Osteoblast (primary cell): ENCODE measurements at regions not wholly inside any gene's neighbourhood (a gene's known extent, or its start where the extent isn't known, plus 50 kb on each side); places are given as distances from the start of the nearest gene placed in this dataset.

ENCODE experiments used
- DNase-seq: peaks from one replicate; pipeline ENCODE4 v3.0.0; 2011; ENCODE audit warnings: low spot score, mixed read lengths; ENCODE audit not compliant: insufficient read length; ENCODE audit errors: missing footprints
- H2AFZ ChIP-seq: 2 replicates; pipeline ENCODE4 v1.6.0; 2011; ENCODE audit warnings: mild to moderate bottlenecking, low read length
- H3K27ac ChIP-seq: 2 replicates; pipeline ENCODE4 v1.5.1; 2011; ENCODE audit warnings: mild to moderate bottlenecking, low read depth, low read length, moderate library complexity
- H3K27me3 ChIP-seq: 2 replicates; pipeline ENCODE4 v1.6.0; 2012; ENCODE audit warnings: mild to moderate bottlenecking, control low read depth, inconsistent platforms, low read length, moderate library complexity; ENCODE audit not compliant: insufficient read depth
- H3K36me3 ChIP-seq: 2 replicates; pipeline ENCODE4 v1.5.1; 2011; ENCODE audit warnings: mild to moderate bottlenecking, low read length, control low read depth, moderate library complexity; ENCODE audit not compliant: insufficient read depth
- H3K4me1 ChIP-seq: 2 replicates; pipeline ENCODE4 v1.5.1; 2011; ENCODE audit warnings: mild to moderate bottlenecking, low read length, control low read depth, moderate library complexity; ENCODE audit not compliant: insufficient read depth
- H3K4me2 ChIP-seq: 2 replicates; pipeline ENCODE4 v1.6.0; 2011; ENCODE audit warnings: mild to moderate bottlenecking, low read length; ENCODE audit not compliant: insufficient read depth
- H3K4me3 ChIP-seq: fragments of 200-600 bp; sonication (generic); 3 replicates; pipeline ENCODE4 v1.5.1; 2012; ENCODE audit warnings: mild to moderate bottlenecking, low read length, inconsistent platforms; ENCODE audit not compliant: insufficient read depth
- H3K79me2 ChIP-seq: 2 replicates; pipeline ENCODE4 v1.6.0; 2012; ENCODE audit warnings: mild to moderate bottlenecking, low read length, control low read depth, inconsistent platforms; ENCODE audit not compliant: insufficient read depth
- H3K9me3 ChIP-seq: 2 replicates; pipeline ENCODE4 v1.5.1; 2011; ENCODE audit warnings: low read depth, low read length, control low read depth
- H4K20me1 ChIP-seq: 2 replicates; pipeline ENCODE4 v1.6.0; 2012; ENCODE audit warnings: mild to moderate bottlenecking, low read length, control low read depth; ENCODE audit not compliant: insufficient read depth
- TF ChIP-seq, protein P1 (sequence below): IDR thresholded peaks from 2 replicates; pipeline ENCODE4 v1.5.1; 2011; ENCODE audit warnings: mild to moderate bottlenecking, low read depth, low read length, moderate library complexity; ENCODE audit errors: extremely low read depth

- Histone ChIP-seq H3K27me3 (peaks cover 27% of the 10 kb centered on the region), H2AFZ (no peak overlapping the region), H3K9me3 (no peaks in the 10 kb centered on the region), H3K79me2 (no peaks in the 10 kb centered on the region), H3K4me2 (no peak overlapping the region), H4K20me1 (no peaks in the 10 kb centered on the region), H3K27ac (no peak overlapping the region), H3K4me1 (no peaks in the 10 kb centered on the region), H3K36me3 (no peaks in the 10 kb centered on the region), H3K4me3 (no peak overlapping the region)
- TF ChIP-seq, protein P1, sequence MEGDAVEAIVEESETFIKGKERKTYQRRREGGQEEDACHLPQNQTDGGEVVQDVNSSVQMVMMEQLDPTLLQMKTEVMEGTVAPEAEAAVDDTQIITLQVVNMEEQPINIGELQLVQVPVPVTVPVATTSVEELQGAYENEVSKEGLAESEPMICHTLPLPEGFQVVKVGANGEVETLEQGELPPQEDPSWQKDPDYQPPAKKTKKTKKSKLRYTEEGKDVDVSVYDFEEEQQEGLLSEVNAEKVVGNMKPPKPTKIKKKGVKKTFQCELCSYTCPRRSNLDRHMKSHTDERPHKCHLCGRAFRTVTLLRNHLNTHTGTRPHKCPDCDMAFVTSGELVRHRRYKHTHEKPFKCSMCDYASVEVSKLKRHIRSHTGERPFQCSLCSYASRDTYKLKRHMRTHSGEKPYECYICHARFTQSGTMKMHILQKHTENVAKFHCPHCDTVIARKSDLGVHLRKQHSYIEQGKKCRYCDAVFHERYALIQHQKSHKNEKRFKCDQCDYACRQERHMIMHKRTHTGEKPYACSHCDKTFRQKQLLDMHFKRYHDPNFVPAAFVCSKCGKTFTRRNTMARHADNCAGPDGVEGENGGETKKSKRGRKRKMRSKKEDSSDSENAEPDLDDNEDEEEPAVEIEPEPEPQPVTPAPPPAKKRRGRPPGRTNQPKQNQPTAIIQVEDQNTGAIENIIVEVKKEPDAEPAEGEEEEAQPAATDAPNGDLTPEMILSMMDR = no peak
- DNase-seq = no peak
Observed at GRCh38 chr6:1515781-1516180, 93.9 kb upstream of the FOXC1 start.

DNA sequence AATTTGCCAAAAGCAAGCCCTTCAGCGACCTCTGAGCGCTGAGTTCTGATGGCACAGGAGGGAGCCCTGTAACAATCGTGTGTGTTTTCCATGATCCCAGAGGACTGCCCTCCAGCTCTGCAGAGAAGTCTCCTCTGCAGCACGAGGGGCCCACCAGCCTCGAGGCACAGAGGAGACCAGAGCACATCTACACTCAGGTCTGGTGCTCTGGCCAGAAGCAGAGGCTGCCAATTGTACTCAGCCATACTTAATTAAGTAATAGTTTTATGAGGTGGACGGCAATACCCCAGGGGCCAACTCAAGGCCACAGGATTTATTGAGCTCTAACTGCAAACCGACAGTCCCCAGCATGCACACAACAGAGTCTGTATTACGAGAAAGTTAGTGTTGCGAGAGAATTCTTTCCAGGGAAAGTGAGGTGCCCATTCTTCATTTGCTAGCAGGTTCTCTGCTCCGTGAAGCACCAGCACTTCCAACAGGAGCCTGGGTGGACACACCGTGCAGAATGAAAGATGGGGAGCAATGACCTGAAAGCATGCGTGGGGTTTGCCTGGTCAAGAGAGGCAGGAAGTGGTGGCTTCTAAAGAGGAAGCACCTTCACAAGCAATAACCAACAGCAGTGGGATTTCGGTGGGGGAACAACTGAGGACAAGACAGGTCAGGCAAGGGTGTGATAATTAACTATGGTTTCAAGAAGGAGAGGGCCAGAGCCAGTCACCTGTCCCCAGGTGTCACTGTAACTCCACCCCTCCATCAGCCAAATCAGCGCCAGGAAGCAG lies 92.8 kb upstream of the FOXC1 start:
- no peak overlapping the region for H3K27ac ChIP-seq
- no peaks in the 10 kb centered on the region for H3K4me1 ChIP-seq
- no peaks in the 10 kb centered on the region for H3K79me2 ChIP-seq
- no peaks in the 10 kb centered on the region for H3K36me3 ChIP-seq
- no peak overlapping the region for H3K4me3 ChIP-seq
- H3K9me3 ChIP-seq = no peaks in the 10 kb centered on the region
- no peak overlapping the region for H3K4me2 ChIP-seq
- no peaks in the 10 kb centered on the region for H4K20me1 ChIP-seq
- TF ChIP-seq, protein P1 = no peak
- DNase-seq = peak; percentile 80
- no peak overlapping the region for H2AFZ ChIP-seq
- peaks cover 31% of the 10 kb centered on the region for H3K27me3 ChIP-seq

- Histone ChIP-seq H2AFZ (no peak overlapping the region), H3K27me3 (peaks cover 35% of the 10 kb centered on the region)
- DNase-seq = no peak
Observed at GRCh38 chr6:1518855-1519254, 90.9 kb upstream of the FOXC1 start.

DNA sequence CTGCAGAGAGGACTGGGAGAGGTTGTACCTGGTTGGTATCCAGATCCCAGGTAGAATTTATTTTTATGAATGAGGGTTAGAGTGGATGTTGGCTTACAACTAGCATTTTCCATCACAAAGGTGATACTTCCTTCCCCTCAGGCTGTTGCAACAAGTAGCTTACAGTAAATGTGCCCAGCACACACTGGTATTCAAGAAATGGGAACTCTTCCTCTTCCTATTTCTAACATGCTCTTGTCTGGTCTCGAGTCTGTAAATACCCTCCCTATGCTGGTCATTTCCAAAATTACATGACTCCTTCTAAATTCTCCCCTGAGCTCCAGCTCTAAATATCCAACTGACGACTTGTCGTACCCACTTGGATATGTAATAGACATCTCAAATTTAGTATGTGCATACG lies 90.1 kb upstream of the FOXC1 start:
- H3K27ac ChIP-seq = no peak overlapping the region
- H3K4me3 ChIP-seq = no peak overlapping the region
- no peak for DNase-seq

More at GRCh38 chr6:1518855-1519254, 90.9 kb upstream of the FOXC1 start:
- Histone ChIP-seq H3K79me2 (no peaks in the 10 kb centered on the region), H3K36me3 (no peaks in the 10 kb centered on the region), H3K9me3 (no peaks in the 10 kb centered on the region), H3K27ac (no peak overlapping the region), H3K4me2 (no peak overlapping the region), H3K4me3 (no peak overlapping the region), H3K4me1 (no peaks in the 10 kb centered on the region), H4K20me1 (no peaks in the 10 kb centered on the region)
- TF ChIP-seq, protein P1 = no peak

More for the DNA sequence above, 90.1 kb upstream of the FOXC1 start:
- Histone ChIP-seq H3K36me3 (no peaks in the 10 kb centered on the region), H3K4me2 (no peak overlapping the region), H2AFZ (no peak overlapping the region), H3K27me3 (peaks cover 30% of the 10 kb centered on the region), H3K4me1 (no peaks in the 10 kb centered on the region), H3K79me2 (no peaks in the 10 kb centered on the region), H3K9me3 (no peaks in the 10 kb centered on the region), H4K20me1 (no peaks in the 10 kb centered on the region)
- TF ChIP-seq, protein P1 = no peak
